Activated T-cell treated with anti-CD3 and anti-CD28 coated beads, Interleukin-2, amount 50 U/mL, for 72 hours (primary cell): ENCODE measurements at regions not wholly inside any gene's neighbourhood (a gene's known extent, or its start where the extent isn't known, plus 50 kb on each side); places are given as distances from the start of the nearest gene placed in this dataset.

Experiments
- ATAC-seq, 2 donors: fragments of 150-1000 bp; cut with Tn5 transposase; replicated peaks in 1 of 2; 2 replicates each; pipeline ENCODE4 v1.10.0; 2021; ENCODE audit warnings: moderate library complexity in 2 of 2, mild to moderate bottlenecking in 1 of 2
- DNase-seq, 2 donors: peaks; one replicate each; pipeline ENCODE4 v3.0.0; 2021 to 2022; ENCODE audit warnings: mixed read lengths in 1 of 2
- H3K27ac Mint-ChIP-seq: one replicate; pipeline ENCODE4 v1.8.0; 2022; ENCODE audit warnings: mild to moderate bottlenecking, moderate library complexity, mixed read lengths
- H3K27me3 Mint-ChIP-seq: one replicate; pipeline ENCODE4 v1.8.0; 2022; ENCODE audit warnings: low read depth, mixed read lengths
- H3K36me3 Mint-ChIP-seq, 2 donors: one replicate each; pipeline ENCODE4 v1.8.0; 2022; ENCODE audit warnings: mixed read lengths in 2 of 2, mild to moderate bottlenecking in 1 of 2; ENCODE audit not compliant: insufficient read depth in 2 of 2
- H3K4me1 Mint-ChIP-seq: one replicate; pipeline ENCODE4 v1.8.0; 2022; ENCODE audit warnings: low read depth, mixed read lengths
- H3K4me3 Mint-ChIP-seq, 2 donors: one replicate each; pipeline ENCODE4 v1.8.0; 2022; ENCODE audit warnings: mild to moderate bottlenecking in 2 of 2, mixed read lengths in 2 of 2, moderate library complexity in 2 of 2
- H3K9me3 Mint-ChIP-seq, 2 donors: one replicate each; pipeline ENCODE4 v1.8.0; 2022; ENCODE audit warnings: mixed read lengths in 2 of 2

DNA sequence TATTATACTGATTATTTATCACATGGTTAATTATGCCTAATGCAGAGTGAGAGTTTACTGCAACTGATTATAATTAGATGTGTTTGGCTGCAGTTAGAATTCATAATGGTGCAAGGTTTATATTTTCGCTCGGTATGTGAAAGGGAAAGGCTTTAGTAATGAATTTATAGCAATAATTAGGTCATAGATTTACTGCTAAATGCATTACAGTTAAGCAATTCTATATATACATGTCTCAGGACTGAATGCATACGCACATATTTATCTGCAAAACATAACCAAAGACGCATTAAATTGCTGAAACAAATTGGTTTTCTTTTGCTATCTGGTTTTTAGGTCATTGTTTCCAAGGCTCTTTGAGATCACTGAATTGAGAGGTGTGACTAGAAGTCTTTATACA, 428.1 kb upstream of the PDE3A start:
- Mint-ChIP-seq H3K36me3 (no peaks in the 10 kb centered on the region), H3K4me3 (no peak overlapping the region), H3K9me3 (no peaks in the 10 kb centered on the region), H3K27ac (no peak overlapping the region), H3K4me1 (no peaks in the 10 kb centered on the region), H3K27me3 (no peaks in the 10 kb centered on the region)
- no peak for DNase-seq
- no peak for ATAC-seq

DNA sequence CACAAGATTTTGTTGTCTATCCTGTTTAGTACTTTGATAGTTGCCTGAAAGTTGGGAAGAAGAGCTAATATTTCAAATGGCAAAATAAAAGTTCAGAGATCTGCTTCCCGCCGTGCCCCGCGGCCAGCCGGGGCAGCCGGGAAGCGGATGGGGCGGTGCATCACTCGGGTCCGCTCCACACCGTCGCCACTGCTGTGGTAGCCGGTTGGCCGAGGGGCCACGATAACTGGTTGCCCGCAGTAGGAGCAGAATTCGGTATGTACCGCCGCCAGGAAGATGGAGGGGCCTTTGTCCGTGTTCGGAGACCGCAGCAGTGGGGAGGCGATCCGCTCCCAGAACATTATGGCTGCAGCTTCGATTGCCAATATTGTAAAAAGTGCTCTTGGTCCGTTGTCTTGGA, 427.2 kb upstream of the PDE3A start:
- Mint-ChIP-seq H3K27ac (no peak overlapping the region), H3K4me1 (no peaks in the 10 kb centered on the region), H3K4me3 (no peak overlapping the region), H3K36me3 (no peaks in the 10 kb centered on the region), H3K9me3 (no peaks in the 10 kb centered on the region), H3K27me3 (no peaks in the 10 kb centered on the region)
- no peak for ATAC-seq
- DNase-seq: no peak

DNA sequence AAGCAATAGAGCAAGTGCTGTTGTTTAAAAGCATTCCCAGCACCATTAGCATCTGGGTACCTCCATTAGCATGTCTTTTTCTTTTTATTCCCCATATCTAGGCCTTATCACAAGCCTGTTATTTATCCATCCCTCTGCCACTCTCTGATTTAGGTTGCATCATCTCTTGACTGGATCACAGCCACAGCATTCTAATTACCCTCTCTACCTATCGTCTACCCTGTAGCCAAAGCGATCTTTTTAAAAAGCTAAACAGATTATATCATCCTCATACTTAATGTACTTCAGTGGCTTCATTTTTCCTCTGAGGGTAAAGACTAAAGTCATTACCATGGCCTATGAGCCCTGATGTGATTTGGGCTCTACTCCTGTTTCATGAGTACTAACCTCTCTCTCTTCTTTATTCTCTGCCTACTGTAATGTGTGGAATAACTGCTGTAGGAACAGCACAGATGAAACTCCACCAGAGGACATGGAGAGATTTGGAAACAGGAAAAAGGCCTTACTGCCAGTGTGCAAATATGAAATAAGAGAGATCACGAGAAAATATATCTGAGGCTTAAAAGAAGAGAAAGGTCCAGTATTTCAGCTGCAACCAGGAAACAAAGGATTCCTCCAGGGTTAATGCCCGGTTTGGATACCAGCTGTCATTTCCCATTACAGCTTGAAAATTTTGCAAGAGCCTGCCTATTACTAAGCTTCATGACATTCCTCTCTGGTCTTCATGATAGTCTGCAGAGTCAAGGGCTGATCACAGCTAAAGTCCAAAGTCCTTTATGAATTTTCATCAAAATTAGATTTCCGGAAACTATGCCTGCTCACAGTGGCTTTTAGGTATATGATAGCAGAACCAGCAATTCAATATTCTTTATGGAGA, 422.5 kb upstream of the PDE3A start:
- ATAC-seq (no peak), DNase-seq (no peak)
- no peak overlapping the region for H3K4me3 Mint-ChIP-seq
- no peak overlapping the region for H3K27ac Mint-ChIP-seq
- peaks cover 2% of the 10 kb centered on the region in 2 donors for H3K9me3 Mint-ChIP-seq
- no peaks in the 10 kb centered on the region for H3K4me1 Mint-ChIP-seq
- no peaks in the 10 kb centered on the region for H3K27me3 Mint-ChIP-seq
- H3K36me3 Mint-ChIP-seq: no peaks in the 10 kb centered on the region

DNA sequence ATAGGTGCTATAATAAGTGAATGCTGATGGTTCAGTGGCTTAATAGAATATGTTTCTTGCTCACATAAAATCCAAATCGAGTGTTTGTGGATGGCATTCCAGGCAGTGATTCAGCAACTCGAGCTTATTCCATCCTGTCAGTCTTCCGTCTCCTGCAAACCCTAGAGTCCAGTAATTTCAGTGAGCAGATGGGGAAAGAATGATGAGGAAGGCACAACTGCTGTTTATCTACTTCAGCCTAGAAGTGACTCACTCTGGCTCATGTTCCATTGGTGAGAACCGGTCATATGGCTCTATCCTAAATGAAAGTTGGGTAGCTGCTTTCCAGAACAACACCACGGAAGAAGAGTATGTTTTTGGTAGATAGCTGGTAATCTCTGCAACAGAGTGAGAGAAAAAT, 421.8 kb upstream of the PDE3A start:
- no peaks in the 10 kb centered on the region for H3K36me3 Mint-ChIP-seq
- H3K4me1 Mint-ChIP-seq: no peaks in the 10 kb centered on the region
- DNase-seq: no peak
- H3K27ac Mint-ChIP-seq: no peak overlapping the region
- no peaks in the 10 kb centered on the region for H3K27me3 Mint-ChIP-seq
- ATAC-seq: no peak
- no peak overlapping the region for H3K4me3 Mint-ChIP-seq
- H3K9me3 Mint-ChIP-seq: peaks cover 2 to 3% of the 10 kb centered on the region in 2 donors

DNA sequence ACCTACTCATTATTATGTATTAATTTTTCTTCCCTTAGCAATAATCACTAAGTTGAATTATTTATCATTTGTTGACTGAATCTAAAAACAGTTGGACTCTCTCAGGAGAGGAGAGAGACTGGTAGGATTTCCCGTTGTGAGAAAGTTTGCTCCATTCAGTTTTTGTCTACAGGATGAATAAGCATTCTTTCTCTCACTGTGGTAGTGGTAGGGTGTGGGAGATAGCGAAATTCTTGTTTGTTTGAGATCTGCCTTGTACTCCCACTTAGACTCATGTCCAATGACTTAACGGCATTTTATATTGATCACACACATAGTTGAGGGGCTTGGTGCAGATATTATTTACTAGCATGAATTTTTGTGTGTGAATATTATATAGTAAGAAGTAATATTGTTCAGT, 421.0 kb upstream of the PDE3A start:
- H3K36me3 Mint-ChIP-seq: no peaks in the 10 kb centered on the region
- ATAC-seq (no peak), DNase-seq (no peak)
- no peak overlapping the region for H3K4me3 Mint-ChIP-seq
- peaks cover 2 to 4% of the 10 kb centered on the region in 2 donors for H3K9me3 Mint-ChIP-seq
- no peaks in the 10 kb centered on the region for H3K4me1 Mint-ChIP-seq
- no peak overlapping the region for H3K27ac Mint-ChIP-seq
- H3K27me3 Mint-ChIP-seq: no peaks in the 10 kb centered on the region

DNA sequence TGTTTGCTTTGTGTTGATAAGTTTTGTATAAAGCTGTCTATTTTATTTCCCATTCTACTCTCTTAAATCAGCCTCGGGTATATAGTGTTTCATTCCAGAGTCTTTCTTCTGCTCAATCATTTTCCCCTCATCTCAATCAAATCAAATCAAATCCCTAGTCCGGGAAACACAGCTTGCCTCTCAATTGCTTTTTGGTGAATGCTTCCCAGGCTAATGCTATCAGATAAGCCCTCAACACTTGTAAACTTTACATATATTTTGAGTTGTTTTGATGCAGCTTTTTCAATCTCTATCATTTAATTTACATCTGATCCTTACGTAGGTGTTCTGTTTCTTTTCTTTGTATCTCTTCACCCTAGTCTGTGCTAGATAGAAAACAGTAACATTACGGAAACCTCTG, 416.7 kb upstream of the PDE3A start:
- no peaks in the 10 kb centered on the region for H3K27me3 Mint-ChIP-seq
- DNase-seq (no peak), ATAC-seq (no peak)
- no peaks in the 10 kb centered on the region for H3K4me1 Mint-ChIP-seq
- H3K27ac Mint-ChIP-seq: no peak overlapping the region
- H3K36me3 Mint-ChIP-seq: no peaks in the 10 kb centered on the region
- no peak overlapping the region for H3K4me3 Mint-ChIP-seq
- peaks cover 2 to 4% of the 10 kb centered on the region in 2 donors for H3K9me3 Mint-ChIP-seq

DNA sequence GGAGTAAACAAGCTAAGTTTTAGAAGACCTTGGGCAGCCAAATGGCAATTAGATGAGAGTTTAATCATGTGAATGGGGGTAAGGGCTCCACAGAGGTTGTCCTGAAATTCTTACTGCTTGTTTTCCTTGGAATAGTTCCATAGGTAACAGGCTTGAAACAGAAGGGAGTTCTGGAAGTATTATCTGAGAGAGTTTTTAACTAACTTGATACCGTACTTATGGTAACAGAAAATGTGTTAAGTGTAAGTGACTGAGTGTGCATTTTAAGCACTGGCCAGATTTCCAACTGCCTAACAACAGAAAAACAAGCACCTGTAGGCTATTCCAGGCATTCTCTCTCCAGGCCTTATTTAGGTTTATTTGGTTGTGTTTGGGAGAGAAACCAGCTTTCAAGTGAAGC, 414.6 kb upstream of the PDE3A start:
- no peaks in the 10 kb centered on the region for H3K4me1 Mint-ChIP-seq
- H3K27ac Mint-ChIP-seq: no peak overlapping the region
- H3K9me3 Mint-ChIP-seq: peaks cover 0 to 4% of the 10 kb centered on the region in 2 donors
- H3K27me3 Mint-ChIP-seq: no peaks in the 10 kb centered on the region
- H3K4me3 Mint-ChIP-seq: no peak overlapping the region
- DNase-seq (no peak), ATAC-seq (no peak)
- H3K36me3 Mint-ChIP-seq: no peaks in the 10 kb centered on the region

DNA sequence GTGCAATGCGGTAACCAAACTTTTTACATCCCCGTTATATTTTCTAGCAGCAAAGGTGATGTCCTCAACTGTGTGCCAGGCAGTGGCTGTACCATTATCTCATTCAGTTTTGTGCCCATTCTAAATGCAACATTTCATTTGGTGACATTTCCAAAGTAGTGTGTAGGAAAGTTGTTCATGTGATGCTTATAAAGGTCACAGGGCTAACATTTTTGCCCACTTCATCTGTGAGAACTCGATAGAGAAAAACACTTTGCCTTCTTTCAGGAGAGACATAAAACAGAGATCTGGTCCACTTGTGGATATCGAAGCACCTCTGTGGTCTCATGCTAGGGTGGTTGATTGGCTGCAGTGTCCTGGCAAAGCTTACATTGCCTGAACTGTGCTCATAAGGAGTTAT, 414.2 kb upstream of the PDE3A start:
- Mint-ChIP-seq H3K4me1 (no peaks in the 10 kb centered on the region), H3K27ac (no peak overlapping the region), H3K27me3 (no peaks in the 10 kb centered on the region), H3K9me3 (peaks cover 0 to 4% of the 10 kb centered on the region in 2 donors), H3K4me3 (no peak overlapping the region), H3K36me3 (no peaks in the 10 kb centered on the region)
- ATAC-seq: no peak
- DNase-seq: no peak

DNA sequence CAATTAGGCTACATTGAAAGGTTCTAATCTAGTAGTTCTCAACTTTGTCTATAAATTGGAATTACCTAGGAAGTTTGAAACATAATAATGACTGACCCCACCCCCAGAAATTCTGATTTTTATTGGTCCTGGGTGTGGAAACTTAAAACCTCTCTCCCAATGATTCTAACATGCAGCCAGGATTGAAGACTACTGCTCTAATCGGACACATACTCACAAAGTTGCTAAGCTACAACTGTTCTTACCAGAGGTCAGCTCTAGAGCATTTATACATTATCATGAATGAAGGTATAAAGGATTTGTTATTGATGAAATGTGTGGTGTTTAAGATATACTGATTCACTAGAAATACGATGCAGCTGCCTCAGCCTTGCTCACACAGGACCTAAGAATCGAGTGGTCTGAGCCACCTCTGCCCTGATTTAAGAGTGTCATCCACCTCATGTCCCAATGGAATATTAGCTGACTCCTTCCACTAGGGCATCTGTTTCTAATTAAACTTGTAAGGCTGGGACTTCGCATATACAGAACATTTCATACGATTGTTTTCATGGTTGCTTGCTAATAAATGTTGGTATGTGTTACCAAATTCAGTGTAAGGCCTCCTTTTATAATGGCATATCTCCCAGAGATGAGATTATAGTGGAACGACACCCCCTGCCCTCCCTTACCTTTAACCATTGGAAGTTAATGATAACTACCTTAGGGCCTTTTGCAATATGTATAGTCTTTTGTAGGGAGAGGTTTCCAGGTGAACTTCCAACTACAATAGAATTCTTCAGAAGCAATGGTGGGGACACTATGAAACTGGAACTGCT, 410.8 kb upstream of the PDE3A start:
- no peaks in the 10 kb centered on the region for H3K4me1 Mint-ChIP-seq
- ATAC-seq: no peak

DNA sequence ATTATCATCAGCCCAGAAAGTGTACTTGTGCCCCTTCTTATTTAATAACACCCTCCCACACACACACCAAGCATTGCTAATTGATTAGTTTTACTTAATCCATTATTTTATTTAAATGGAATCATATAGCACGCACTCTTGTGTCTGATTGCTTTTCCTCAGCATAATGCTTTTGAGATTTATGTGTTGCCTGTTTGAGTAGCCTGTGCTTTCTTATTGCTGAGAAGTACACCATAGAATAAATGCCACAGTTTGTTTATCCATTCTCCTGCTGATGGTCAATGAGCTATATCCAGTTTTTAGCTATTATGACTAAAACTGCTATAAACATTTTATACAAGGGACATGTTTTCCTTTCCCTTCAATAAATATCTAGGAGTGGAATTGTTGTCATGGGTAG, 409.9 kb upstream of the PDE3A start:
- Mint-ChIP-seq H3K4me1 (no peaks in the 10 kb centered on the region), H3K27ac (no peak overlapping the region), H3K36me3 (no peaks in the 10 kb centered on the region), H3K27me3 (no peaks in the 10 kb centered on the region), H3K4me3 (no peak overlapping the region), H3K9me3 (peaks cover 0 to 2% of the 10 kb centered on the region in 2 donors)
- no peak for DNase-seq
- ATAC-seq: no peak

More for the DNA sequence above, 410.8 kb upstream of the PDE3A start:
- Mint-ChIP-seq H3K27ac (no peak overlapping the region), H3K9me3 (peaks cover 0 to 2% of the 10 kb centered on the region in 2 donors), H3K36me3 (no peaks in the 10 kb centered on the region), H3K27me3 (no peaks in the 10 kb centered on the region), H3K4me3 (no peak overlapping the region)
- DNase-seq: no peak

DNA sequence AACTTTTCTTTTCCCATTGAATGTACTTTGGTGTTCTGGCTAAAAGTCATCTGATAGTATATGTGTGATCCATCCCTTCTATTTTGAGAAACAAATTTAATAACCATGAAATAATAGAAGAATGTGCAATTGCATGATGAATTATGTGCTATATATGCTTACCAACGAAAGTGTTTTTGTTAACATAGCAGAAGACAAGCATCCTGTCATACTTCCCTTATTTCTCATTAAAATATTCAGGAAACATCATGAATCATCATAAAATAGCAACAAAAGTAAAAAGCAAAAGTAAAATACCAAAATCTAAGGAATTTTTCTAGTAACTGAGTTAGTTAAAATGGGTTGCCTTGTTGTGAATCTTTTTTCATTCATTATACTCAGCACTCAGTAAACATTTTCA, 409.0 kb upstream of the PDE3A start:
- H3K36me3 Mint-ChIP-seq: no peaks in the 10 kb centered on the region
- DNase-seq (no peak), ATAC-seq (no peak)
- H3K4me3 Mint-ChIP-seq: no peak overlapping the region
- no peak overlapping the region for H3K27ac Mint-ChIP-seq
- no peaks in the 10 kb centered on the region for H3K4me1 Mint-ChIP-seq
- H3K9me3 Mint-ChIP-seq: peaks cover 0 to 2% of the 10 kb centered on the region in 2 donors
- H3K27me3 Mint-ChIP-seq: no peaks in the 10 kb centered on the region

DNA sequence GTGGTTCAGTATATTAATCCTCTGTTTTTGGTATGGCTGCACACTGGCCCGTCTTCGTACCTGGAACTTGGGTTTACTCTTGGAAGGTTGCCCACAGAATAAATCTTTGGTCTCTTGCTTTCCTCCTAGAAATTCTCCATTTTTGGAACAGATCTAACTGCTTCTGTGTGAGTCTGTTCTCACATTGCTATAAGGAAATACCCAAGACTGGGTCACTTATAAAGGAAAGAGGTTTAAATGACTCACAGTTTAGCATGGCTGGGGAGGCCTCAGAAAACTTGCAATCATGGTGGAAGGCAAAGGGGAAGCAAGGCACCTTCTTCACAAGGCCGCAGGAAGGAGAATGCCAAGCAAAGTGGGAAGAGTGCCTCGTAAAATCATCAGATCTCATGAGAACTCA, 407.8 kb upstream of the PDE3A start:
- peaks cover 0 to 2% of the 10 kb centered on the region in 2 donors for H3K9me3 Mint-ChIP-seq
- no peaks in the 10 kb centered on the region for H3K36me3 Mint-ChIP-seq
- no peak for DNase-seq
- H3K4me3 Mint-ChIP-seq: no peak overlapping the region
- no peak for ATAC-seq
- no peak overlapping the region for H3K27ac Mint-ChIP-seq
- H3K27me3 Mint-ChIP-seq: no peaks in the 10 kb centered on the region
- no peaks in the 10 kb centered on the region for H3K4me1 Mint-ChIP-seq

DNA sequence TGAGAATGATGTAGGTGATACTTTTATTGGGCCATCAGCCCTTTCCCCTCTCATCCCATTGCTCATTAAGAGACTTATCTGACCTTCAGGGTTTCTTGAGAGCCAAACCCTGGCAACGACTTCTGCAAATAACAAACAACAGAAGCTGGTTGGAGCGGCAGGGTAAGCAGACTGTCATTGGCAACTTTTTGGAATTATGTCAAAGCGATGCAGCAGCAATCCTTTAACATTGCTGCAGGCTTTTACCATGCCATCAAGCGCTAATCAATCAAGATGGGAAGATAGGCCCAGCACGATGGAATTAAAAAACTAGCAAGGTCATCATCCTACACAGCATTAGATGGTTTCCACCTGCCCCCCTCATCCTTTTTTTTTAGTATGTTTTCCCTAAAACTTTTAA, 406.1 kb upstream of the PDE3A start:
- no peaks in the 10 kb centered on the region for H3K27me3 Mint-ChIP-seq
- peaks cover 0 to 2% of the 10 kb centered on the region in 2 donors for H3K9me3 Mint-ChIP-seq
- H3K4me1 Mint-ChIP-seq: no peaks in the 10 kb centered on the region
- ATAC-seq (no peak), DNase-seq (no peak)
- no peaks in the 10 kb centered on the region for H3K36me3 Mint-ChIP-seq
- no peak overlapping the region for H3K4me3 Mint-ChIP-seq
- H3K27ac Mint-ChIP-seq: no peak overlapping the region
